ENCODE measurements at regions not wholly inside any gene's neighbourhood (a gene's known extent, or its start where the extent isn't known, plus 50 kb on each side); places are given as distances from the start of the nearest gene placed in this dataset.

DNA sequence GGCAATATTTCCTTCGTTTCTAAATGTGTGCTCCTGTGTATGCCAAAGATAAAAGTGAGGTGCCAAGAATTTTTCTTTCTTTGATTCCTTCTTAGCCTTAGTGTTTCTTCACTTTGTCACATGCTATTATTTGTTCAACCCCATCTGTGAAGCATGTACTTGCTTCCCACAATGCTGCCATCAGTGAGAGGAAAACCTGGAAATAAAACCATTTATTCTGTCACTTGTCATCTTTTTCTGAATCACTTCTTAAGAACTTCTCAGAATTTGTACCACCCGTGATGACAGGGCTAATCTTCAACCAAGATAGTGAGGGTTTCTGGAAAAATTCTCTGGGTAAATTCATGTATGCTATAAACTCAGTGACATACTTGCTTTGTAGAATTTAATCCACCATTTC is 450.1 kb downstream of the COL12A1 start:
- TF ChIP-seq NFIC (IDR thresholded peaks at IDR 0.05): no peak
- TF ChIP-seq, protein P1, sequence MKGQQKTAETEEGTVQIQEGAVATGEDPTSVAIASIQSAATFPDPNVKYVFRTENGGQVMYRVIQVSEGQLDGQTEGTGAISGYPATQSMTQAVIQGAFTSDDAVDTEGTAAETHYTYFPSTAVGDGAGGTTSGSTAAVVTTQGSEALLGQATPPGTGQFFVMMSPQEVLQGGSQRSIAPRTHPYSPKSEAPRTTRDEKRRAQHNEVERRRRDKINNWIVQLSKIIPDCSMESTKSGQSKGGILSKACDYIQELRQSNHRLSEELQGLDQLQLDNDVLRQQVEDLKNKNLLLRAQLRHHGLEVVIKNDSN (IDR thresholded peaks at IDR 0.05): no peak
- TF ChIP-seq RAD21 (IDR thresholded peaks at IDR 0.05; ENCODE audit: low read depth): no peak
- TF ChIP-seq CREB1 (IDR thresholded peaks at IDR 0.05; ENCODE audit: low read depth): no peak
- no peak for TF ChIP-seq EP300 (IDR thresholded peaks at IDR 0.05; ENCODE audit: borderline replicate concordance)
- TF ChIP-seq, protein P2, sequence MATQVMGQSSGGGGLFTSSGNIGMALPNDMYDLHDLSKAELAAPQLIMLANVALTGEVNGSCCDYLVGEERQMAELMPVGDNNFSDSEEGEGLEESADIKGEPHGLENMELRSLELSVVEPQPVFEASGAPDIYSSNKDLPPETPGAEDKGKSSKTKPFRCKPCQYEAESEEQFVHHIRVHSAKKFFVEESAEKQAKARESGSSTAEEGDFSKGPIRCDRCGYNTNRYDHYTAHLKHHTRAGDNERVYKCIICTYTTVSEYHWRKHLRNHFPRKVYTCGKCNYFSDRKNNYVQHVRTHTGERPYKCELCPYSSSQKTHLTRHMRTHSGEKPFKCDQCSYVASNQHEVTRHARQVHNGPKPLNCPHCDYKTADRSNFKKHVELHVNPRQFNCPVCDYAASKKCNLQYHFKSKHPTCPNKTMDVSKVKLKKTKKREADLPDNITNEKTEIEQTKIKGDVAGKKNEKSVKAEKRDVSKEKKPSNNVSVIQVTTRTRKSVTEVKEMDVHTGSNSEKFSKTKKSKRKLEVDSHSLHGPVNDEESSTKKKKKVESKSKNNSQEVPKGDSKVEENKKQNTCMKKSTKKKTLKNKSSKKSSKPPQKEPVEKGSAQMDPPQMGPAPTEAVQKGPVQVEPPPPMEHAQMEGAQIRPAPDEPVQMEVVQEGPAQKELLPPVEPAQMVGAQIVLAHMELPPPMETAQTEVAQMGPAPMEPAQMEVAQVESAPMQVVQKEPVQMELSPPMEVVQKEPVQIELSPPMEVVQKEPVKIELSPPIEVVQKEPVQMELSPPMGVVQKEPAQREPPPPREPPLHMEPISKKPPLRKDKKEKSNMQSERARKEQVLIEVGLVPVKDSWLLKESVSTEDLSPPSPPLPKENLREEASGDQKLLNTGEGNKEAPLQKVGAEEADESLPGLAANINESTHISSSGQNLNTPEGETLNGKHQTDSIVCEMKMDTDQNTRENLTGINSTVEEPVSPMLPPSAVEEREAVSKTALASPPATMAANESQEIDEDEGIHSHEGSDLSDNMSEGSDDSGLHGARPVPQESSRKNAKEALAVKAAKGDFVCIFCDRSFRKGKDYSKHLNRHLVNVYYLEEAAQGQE (IDR thresholded peaks at IDR 0.05; ENCODE audit: low read depth): no peak

Data from Ishikawa (cell line).